Lung (tissue), 11 donors: ENCODE measurements at regions not wholly inside any gene's neighbourhood (a gene's known extent, or its start where the extent isn't known, plus 50 kb on each side); places are given as distances from the start of the nearest gene placed in this dataset.

ENCODE experiments used
- ATAC-seq: fragments of 200-7000 bp; cut with Tn5 transposase; one replicate; pipeline ENCODE4 v1.9.1; 2020; ENCODE audit warnings: moderate number of reproducible peaks; ENCODE audit not compliant: insufficient read depth, low FRiP score
- DNase-seq, 3 donors: peaks; one replicate each; pipeline ENCODE4 v3.0.0-alpha.2; 2013 to 2017
- H3K27ac ChIP-seq, 2 donors: one replicate each; pipeline ENCODE4 v1.5.1; 2013; ENCODE audit warnings: mild to moderate bottlenecking in 2 of 2, moderate library complexity in 2 of 2, control low read depth in 1 of 2, inconsistent platforms in 1 of 2, low read depth in 1 of 2, low read length in 1 of 2
- H3K27me3 ChIP-seq, 3 donors: one replicate each; pipeline ENCODE4 v1.5.1; 2013; ENCODE audit warnings: low read length in 2 of 3; ENCODE audit not compliant: control insufficient read depth in 3 of 3, insufficient read depth in 3 of 3
- H3K36me3 ChIP-seq, 4 donors: one replicate each; pipeline ENCODE4 v1.5.1; 2013; ENCODE audit warnings: low read length in 4 of 4, mild to moderate bottlenecking in 1 of 4, moderate library complexity in 1 of 4; ENCODE audit not compliant: control insufficient read depth in 4 of 4, insufficient read depth in 4 of 4
- H3K4me1 ChIP-seq, 5 donors: one replicate each; pipeline ENCODE4 v1.5.1; 2013; ENCODE audit warnings: low read length in 5 of 5, mild to moderate bottlenecking in 2 of 5, moderate library complexity in 1 of 5; ENCODE audit not compliant: control insufficient read depth in 5 of 5, insufficient read depth in 5 of 5
- H3K4me3 ChIP-seq: one replicate; pipeline ENCODE4 v1.5.1; 2013; ENCODE audit warnings: mild to moderate bottlenecking, control low read depth, moderate library complexity
- H3K9ac ChIP-seq, 2 donors: one replicate each; pipeline ENCODE4 v1.5.1; 2013; ENCODE audit warnings: low read length in 2 of 2, control low read depth in 1 of 2; ENCODE audit not compliant: insufficient read depth in 1 of 2
- H3K9me3 ChIP-seq, 4 donors: one replicate each; pipeline ENCODE4 v1.5.1; 2013; ENCODE audit warnings: low read length in 3 of 4, mild to moderate bottlenecking in 1 of 4, moderate library complexity in 1 of 4; ENCODE audit not compliant: control insufficient read depth in 4 of 4, insufficient read depth in 3 of 4
- CTCF ChIP-seq: IDR thresholded peaks from 2 replicates; pipeline ENCODE4 v1.5.1; 2012; ENCODE audit warnings: mild to moderate bottlenecking; ENCODE audit errors: control extremely low read depth, extremely low read depth
- WGBS, 2 donors: extraction: QIAGEN DNeasy Blood & Tissue Kit; methylation state at CpG; one replicate each; pipeline ENCODE4 v1.1.7; 2013; 5-methylcytosine and 5-hydroxymethylcytosine counted together
- donor health status: control.
- donor health status: control.
- donor health status: Bipolar disorder and iron deficiency.
- donor health status: healthy.
- donor health status: DM: yes; HTN: yes; CAD: no.

- 82 to 90% methylated on average over 22 of the region's 22 CpGs for WGBS, 2 donors
- peaks cover 0 to 7% (median 3%) of the 10 kb centered on the region in 3 donors for H3K27me3 ChIP-seq
These were observed 622.8 kb downstream of the BRD1 start for GRCh38 chr22:49204599-49205482.

GRCh38 chr22:49203859-49204598, 623.6 kb downstream of the BRD1 start:
- Histone ChIP-seq H3K36me3 (no peaks in the 10 kb centered on the region), H3K9me3 (peaks cover 0 to 5% (median 0%) of the 10 kb centered on the region in 4 donors), H3K27ac (no peak overlapping the region), H3K9ac (no peak overlapping the region), H3K4me1 (peaks cover 0 to under 1% (median 0%) of the 10 kb centered on the region in 5 donors), H3K27me3 (peaks cover 0 to 10% (median 5%) of the 10 kb centered on the region in 3 donors), H3K4me3 (no peak overlapping the region)
- WGBS, 2 donors, result 84 to 87% methylated on average over 32 of the region's 32 CpGs
- DNase-seq (no peak), ATAC-seq (no peak)
- no peak for TF ChIP-seq CTCF

More at GRCh38 chr22:49204599-49205482, 622.8 kb downstream of the BRD1 start:
- no peak for TF ChIP-seq CTCF
- H3K9ac ChIP-seq, result no peak overlapping the region
- H3K4me1 ChIP-seq, result peaks cover 0 to 6% (median 0%) of the 10 kb centered on the region in 5 donors
- ATAC-seq, result no peak
- no peak for DNase-seq
- H3K36me3 ChIP-seq, result no peaks in the 10 kb centered on the region
- peaks cover 0 to 5% (median 0%) of the 10 kb centered on the region in 4 donors for H3K9me3 ChIP-seq
- H3K27ac ChIP-seq, result no peak overlapping the region
- H3K4me3 ChIP-seq, result no peak overlapping the region

- WGBS, 2 donors, result 60 to 74% methylated on average over 38 of the region's 38 CpGs
- DNase-seq, result no peak
- H3K27ac ChIP-seq, result no peak overlapping the region
- no peak overlapping the region for H3K9ac ChIP-seq
- H3K4me1 ChIP-seq, result no peaks in the 10 kb centered on the region
- no peak for TF ChIP-seq CTCF
- H3K36me3 ChIP-seq, result no peaks in the 10 kb centered on the region
- no peak for ATAC-seq
- no peak overlapping the region for H3K4me3 ChIP-seq
- H3K27me3 ChIP-seq, result peaks cover 0 to 14% (median 9%) of the 10 kb centered on the region in 3 donors
- peaks cover 0 to 5% (median 0%) of the 10 kb centered on the region in 4 donors for H3K9me3 ChIP-seq
These were observed 624.4 kb downstream of the BRD1 start for GRCh38 chr22:49203091-49203858.
